ENCODE measurements at regions not wholly inside any gene's neighbourhood (a gene's known extent, or its start where the extent isn't known, plus 50 kb on each side); places are given as distances from the start of the nearest gene placed in this dataset.
"Not testable (repeated sequence)": the region's sequence is repeated elsewhere in the genome, so short reads cannot be mapped to it uniquely, and the experiment has no call there.

GRCh38 chr2:156003780-156004179, 328.7 kb downstream of the NR4A2 start:
- no peak for DNase-seq

- no peak for DNase-seq
Measured at GRCh38 chr2:156001851-156002250, 330.7 kb downstream of the NR4A2 start.

GRCh38 chr2:155997538-155997937, 335.0 kb downstream of the NR4A2 start:
- no peak for DNase-seq

GRCh38 chr2:155994315-155994714, 338.2 kb downstream of the NR4A2 start:
- DNase-seq: no peak

DNA sequence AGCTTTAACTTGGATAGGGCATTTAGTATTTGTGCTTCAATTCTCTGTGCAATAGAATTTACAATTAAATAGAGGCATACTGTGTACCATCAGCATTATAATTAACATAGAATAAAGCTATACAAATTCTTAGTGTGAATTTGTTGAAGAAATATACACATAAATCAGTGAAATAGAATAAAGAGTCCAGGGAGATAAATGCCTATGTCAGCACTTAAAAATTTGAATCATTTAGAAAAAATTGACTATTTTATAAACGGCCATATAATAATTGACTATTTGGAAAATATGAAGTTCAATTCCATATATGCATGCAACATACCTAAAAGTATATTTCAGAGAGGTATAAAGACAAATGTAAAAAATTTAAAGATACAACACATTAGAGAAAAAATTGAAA, 348.7 kb downstream of the NR4A2 start:
- DNase-seq: no peak

- no peak for DNase-seq
Measured at GRCh38 chr2:155982135-155982534, 350.4 kb downstream of the NR4A2 start.

GRCh38 chr2:155980941-155981560, 351.5 kb downstream of the NR4A2 start:
- DNase-seq: no peak

DNA sequence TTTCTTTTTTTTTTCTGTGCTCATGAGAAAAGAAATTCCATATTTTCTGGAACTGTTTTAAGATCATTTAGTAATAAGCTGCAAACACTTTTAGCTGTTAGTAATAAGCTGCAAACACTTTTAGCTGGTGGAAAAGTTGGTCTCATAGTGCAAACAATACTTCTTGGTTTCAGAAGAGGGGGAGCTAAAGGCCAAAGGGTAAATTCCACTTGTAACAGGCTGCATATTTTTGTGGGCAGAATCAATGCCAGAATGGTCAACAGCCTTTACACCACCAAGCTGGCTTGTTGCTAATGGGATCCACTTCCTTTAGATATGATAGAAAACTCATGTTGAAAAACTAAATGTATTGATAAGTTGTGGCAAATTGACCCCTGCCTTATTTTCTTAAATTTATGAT, 356.8 kb downstream of the NR4A2 start:
- DNase-seq: no peak

GRCh38 chr2:155972916-155973315, 359.6 kb downstream of the NR4A2 start:
- no peak for DNase-seq

- peak; percentile 10 for DNase-seq
Measured at GRCh38 chr2:155966064-155966471, 366.5 kb downstream of the NR4A2 start.

- DNase-seq: peak; percentile 15
Measured at GRCh38 chr2:155965415-155966063, 367.0 kb downstream of the NR4A2 start.

GRCh38 chr2:155961641-155962040, 370.9 kb downstream of the NR4A2 start:
- DNase-seq: no peak

DNA sequence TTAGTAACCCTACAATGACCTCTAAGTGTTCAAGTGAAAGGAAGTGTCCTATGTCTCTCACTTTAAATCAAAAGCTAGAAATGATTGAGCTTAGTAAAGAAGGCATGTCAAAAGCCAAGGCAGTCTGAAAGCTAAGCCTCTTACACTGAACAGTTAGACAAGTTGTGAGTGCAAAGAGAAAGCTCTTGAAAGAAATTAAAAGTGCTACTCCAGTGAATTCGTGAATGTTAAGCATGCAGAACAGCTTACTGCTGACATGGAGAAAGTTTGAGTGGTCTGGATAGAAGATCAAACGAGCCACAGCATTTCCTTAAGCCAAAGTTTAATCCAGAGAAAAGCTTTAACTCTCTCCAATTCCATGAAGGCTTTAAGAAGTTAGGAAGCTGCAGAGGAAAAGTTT, 373.7 kb downstream of the NR4A2 start:
- no peak for DNase-seq

- no peak for DNase-seq
Measured at GRCh38 chr2:155947069-155947468, 385.5 kb downstream of the NR4A2 start.

GRCh38 chr2:155944218-155944617, 388.3 kb downstream of the NR4A2 start:
- DNase-seq: no peak

DNA sequence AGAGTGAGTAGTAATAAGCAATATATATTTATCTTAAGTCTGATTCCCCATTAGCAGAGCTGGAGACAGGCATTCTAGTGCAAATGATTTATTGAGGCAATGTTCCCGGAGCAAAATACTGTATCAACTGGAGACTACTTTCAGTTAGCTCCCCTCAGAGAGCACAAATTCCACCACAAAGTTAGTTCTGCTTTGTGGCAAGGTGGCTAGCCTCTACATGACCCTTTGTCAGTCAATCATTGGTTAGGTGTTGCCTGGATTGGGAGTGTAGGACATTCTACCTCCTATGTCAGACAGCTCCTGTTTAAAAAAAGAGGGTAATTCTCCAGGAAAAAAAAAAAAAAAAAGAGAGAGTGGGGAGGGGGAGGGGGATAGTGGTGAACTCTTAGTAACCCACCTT, 402.2 kb downstream of the NR4A2 start:
- no peak for DNase-seq

GRCh38 chr2:155917380-155917779, 415.1 kb downstream of the NR4A2 start:
- no peak for DNase-seq

DNA sequence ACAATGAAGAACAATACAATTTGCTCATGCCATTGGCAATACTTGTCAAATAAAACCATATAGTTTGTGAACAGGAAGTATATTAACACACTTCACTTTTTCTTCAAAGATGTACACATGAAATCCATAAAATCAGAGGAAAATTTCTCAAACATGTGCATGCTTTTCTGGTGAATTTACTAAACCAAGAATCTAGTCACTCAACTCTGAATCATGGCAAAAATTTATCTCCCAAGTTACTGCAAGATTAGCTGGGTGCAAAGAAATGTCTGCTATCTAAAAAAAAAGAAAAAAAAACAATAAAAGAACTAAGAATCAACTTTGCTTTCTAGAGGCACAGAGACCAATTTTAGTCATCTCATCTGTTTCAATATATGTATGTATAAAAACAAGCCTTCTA, 419.2 kb downstream of the NR4A2 start:
- no peak for DNase-seq

DNA sequence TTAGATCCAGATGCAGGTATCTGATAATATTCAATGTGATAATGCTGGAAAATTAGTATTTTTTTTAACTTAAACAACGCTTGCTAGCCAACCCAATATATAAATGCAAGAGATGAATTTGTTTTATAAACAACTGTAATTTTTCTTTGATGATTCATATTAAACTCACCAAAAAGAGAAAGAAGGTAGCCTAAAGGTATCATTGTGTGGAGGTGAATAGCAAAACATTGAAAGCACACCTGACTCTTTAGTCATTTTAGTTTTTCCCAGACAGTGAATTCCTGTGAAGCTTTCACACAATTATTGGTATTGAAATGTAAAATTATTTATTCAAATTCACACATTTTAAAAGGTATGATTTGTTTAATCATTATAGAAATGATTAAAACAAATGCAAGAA, 424.0 kb downstream of the NR4A2 start:
- DNase-seq: no peak

- no peak for DNase-seq
Measured at GRCh38 chr2:155907211-155907610, 425.3 kb downstream of the NR4A2 start.

- no peak for DNase-seq
Measured at GRCh38 chr2:155905657-155906056, 426.9 kb downstream of the NR4A2 start.

- DNase-seq: no peak
Measured at GRCh38 chr2:155904720-155905119, 427.8 kb downstream of the NR4A2 start.

GRCh38 chr2:155902635-155903034, 429.9 kb downstream of the NR4A2 start:
- no peak for DNase-seq

- no peak for DNase-seq
Measured at GRCh38 chr2:155895016-155895415, 437.5 kb downstream of the NR4A2 start.

DNA sequence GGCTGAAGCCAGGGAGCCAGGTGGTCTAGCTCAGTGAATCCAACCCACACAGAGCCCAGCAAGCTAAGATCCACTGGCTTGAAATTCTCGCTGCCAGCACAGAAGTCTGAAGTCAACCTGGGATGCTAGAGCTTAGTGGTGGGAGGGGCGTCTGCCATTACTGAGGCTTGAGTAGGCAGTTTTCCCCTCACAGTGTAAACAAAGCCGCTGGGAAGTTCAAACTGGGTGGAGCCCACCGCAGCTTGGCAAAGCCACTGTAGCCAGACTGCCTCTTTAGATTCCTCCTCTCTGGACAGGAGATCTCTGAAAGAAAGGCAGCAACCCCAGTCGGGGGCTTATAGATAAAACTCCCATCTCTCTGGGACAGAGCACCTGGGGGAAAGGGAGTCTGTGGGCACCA, 452.1 kb downstream of the NR4A2 start:
- DNase-seq: not testable (repeated sequence)

Data from NCI-H1694 (cell line).